ENCODE measurements at regions not wholly inside any gene's neighbourhood (a gene's known extent, or its start where the extent isn't known, plus 50 kb on each side); places are given as distances from the start of the nearest gene placed in this dataset.

DNA sequence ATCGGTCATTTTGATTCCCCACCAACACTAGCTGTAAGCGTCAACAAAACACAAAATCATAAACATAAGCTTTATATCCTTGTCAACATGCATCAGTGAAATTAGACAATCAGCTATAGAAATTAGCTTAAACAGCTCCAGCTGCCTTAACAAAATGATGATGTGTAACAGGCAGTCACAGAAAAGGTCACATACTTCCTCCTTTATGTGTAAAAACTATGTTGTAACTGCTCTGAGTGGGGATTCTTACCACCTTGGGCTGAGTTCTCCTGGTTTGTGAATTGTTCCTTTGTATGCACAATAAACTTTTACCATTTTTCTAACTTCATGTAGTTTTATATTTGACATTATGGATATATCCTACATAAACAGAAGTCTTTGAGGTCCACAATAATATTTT is 73.9 kb upstream of the MAP9 start:
- TF ChIP-seq EZH2 (IDR thresholded peaks at IDR 0.05; ENCODE audit: borderline replicate concordance, insufficient read depth, low read depth, low read length, poor library complexity, severe bottlenecking) (no peak), CTCF (IDR thresholded peaks at IDR 0.05) (no peak)
